ENCODE measurements at regions not wholly inside any gene's neighbourhood (a gene's known extent, or its start where the extent isn't known, plus 50 kb on each side); places are given as distances from the start of the nearest gene placed in this dataset.

DNA sequence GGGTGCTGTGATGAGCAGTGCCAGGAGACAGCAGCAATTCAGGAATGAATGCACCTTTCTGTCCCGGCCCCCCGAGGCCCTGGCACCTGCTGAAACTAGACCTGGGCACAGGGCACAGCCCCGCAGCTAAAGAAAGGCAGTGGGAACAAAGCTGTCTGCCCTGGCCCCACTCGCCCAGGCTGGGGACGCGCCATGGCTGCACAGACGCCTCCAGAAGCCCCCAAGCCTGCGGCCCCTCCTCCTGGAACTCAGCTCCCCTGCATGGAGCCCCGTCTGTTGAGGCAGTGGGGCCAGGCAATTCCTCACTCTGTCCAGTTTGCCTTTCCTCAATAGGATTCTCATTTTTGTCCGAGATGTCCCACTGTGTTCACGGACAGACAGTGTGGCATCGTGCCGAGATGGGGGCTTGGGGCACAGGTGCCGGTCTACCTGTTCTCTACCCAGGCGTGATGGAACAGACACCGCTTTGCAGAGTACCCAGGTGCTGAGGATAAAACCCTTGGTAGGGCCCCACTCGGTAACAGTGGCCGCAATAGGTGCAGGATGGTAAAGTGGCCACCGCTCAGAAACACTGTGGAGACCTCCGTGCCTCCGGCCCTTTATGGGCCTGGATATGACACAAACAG is 146.5 kb upstream of the SOX1 start:
- Histone ChIP-seq H2AK5ac (ENCODE audit: low read depth, low read length) (no peak overlapping the region), H4K5ac (ENCODE audit: insufficient read length, low read depth, low read length) (no peak overlapping the region), H2BK120ac (replicated peaks; ENCODE audit: low read depth, low read length) (no peak overlapping the region), H3K36me3 (ENCODE audit: control insufficient read depth in 2 of 4, insufficient read depth in 4 of 4, low read length in 3 of 4) (no peaks in the 10 kb centered on the region), H3K14ac (ENCODE audit: insufficient read length) (no peak overlapping the region), H3K79me2 (ENCODE audit: control insufficient read depth in 1 of 2, insufficient read depth in 2 of 2, low read length in 2 of 2) (no peaks in the 10 kb centered on the region), H3K23me2 (ENCODE audit: low read depth, low read length) (no peaks in the 10 kb centered on the region), H3K4me2 (ENCODE audit: insufficient read depth in 1 of 2, low read depth in 2 of 2, low read length in 2 of 2) (no peak overlapping the region), H3K4ac (replicated peaks; ENCODE audit: insufficient read length, low read depth, low read length) (peak overlapping the region; percentile 37), H3K79me1 (ENCODE audit: low read depth, low read length) (no peaks in the 10 kb centered on the region), H2AFZ (ENCODE audit: low read length) (no peak overlapping the region), H4K91ac (replicated peaks; ENCODE audit: insufficient read length, low read length) (no peak overlapping the region), H4K8ac (ENCODE audit: extremely low read depth, insufficient read depth, low read length) (no peak overlapping the region), H3K23ac (ENCODE audit: insufficient read length) (no peak overlapping the region), H4K20me1 (replicated peaks in 1 of 2; ENCODE audit: control insufficient read depth in 1 of 2, insufficient read depth in 2 of 2, low read length in 2 of 2) (no peaks in the 10 kb centered on the region), H2BK12ac (ENCODE audit: low read depth, low read length) (no peak overlapping the region), H3K9ac (replicated peaks in 1 of 4; ENCODE audit: extremely low read depth in 1 of 4, low read depth in 3 of 4, low read length in 3 of 4) (no peak overlapping the region), H3K4me1 (replicated peaks in 1 of 4; ENCODE audit: control insufficient read depth in 3 of 4, insufficient read depth in 4 of 4, low read length in 3 of 4) (peaks cover 0 to 6% (median 2%) of the 10 kb centered on the region in 4 experiments; a peak in 3 of 7 replicates), H3K27me3 (replicated peaks in 1 of 4; ENCODE audit: control insufficient read depth in 3 of 4, extremely low read depth in 1 of 4, insufficient read depth in 3 of 4, low read length in 3 of 4) (no peaks in the 10 kb centered on the region), H3K4me3 (ENCODE audit: extremely low read depth in 1 of 4, insufficient read depth in 2 of 4, low read depth in 3 of 4, low read length in 4 of 4) (no peak overlapping the region), H2BK5ac (ENCODE audit: low read depth, low read length) (no peak overlapping the region), H3K56ac (replicated peaks; ENCODE audit: insufficient read length, low read depth, low read length) (no peak overlapping the region), H3K18ac (ENCODE audit: extremely low read depth, low read length) (no peak overlapping the region), H3K9me3 (ENCODE audit: insufficient read depth in 2 of 2, low read depth in 1 of 2, low read length in 1 of 2) (no peaks in the 10 kb centered on the region), H2BK20ac (ENCODE audit: low read length) (no peak overlapping the region), H3K27ac (ENCODE audit: low read depth, low read length) (no peak overlapping the region), H2BK15ac (ENCODE audit: low read length) (no peak overlapping the region)
- POLR2A ChIA-PET (ENCODE audit: partially characterized antibody): no interaction called here
- WGBS, 2 experiments (ENCODE audit: extremely low coverage in 1 of 2, insufficient coverage in 1 of 2, insufficient read length in 1 of 2, insufficient replicate concordance in 2 of 2, low coverage in 1 of 2, low lambda C conversion rate in 2 of 2, missing lambda C conversion rate in 1 of 2): 87% methylated on average over 20 of the region's 21 CpGs; no CpG with 5 or more reads in 1 of the 2 experiments
- CTCF ChIA-PET (ENCODE audit: partially characterized antibody): interaction anchor here (1.3 kb wide), 1 partner anchor 14 kb away, joined by 3 read pairs; no protein-coding TSS in a partner anchor
- FAIRE-seq: no peak
- no peak for DNase-seq (ENCODE audit: low read depth in 1 of 2, low spot score in 2 of 2)
- TF ChIP-seq, protein P1, sequence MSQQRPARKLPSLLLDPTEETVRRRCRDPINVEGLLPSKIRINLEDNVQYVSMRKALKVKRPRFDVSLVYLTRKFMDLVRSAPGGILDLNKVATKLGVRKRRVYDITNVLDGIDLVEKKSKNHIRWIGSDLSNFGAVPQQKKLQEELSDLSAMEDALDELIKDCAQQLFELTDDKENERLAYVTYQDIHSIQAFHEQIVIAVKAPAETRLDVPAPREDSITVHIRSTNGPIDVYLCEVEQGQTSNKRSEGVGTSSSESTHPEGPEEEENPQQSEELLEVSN (IDR thresholded peaks at IDR 0.05): no peak
- TF ChIP-seq HDAC2 (IDR thresholded peaks at IDR 0.05; ENCODE audit: borderline replicate concordance in 1 of 2, low read depth in 2 of 2, low read length in 2 of 2) (no peak), BRCA1 (IDR thresholded peaks at IDR 0.05; ENCODE audit: low read depth, low read length) (no peak), TAF7 (optimal IDR thresholded peaks at IDR 0.05; ENCODE audit: borderline replicate concordance, low read depth, low read length) (no peak), ZNF274 (IDR thresholded peaks at IDR 0.05; ENCODE audit: borderline replicate concordance, extremely low read depth, low read length) (no peak), RAD21 (IDR thresholded peaks at IDR 0.05 in 1 of 2, conservative IDR thresholded peaks at IDR 0.05 in 1 of 2; ENCODE audit: low read depth in 2 of 2, low read length in 2 of 2) (no peak), CTBP2 (IDR thresholded peaks at IDR 0.05; ENCODE audit: borderline replicate concordance, insufficient read depth, insufficient read length, low read length) (no peak), SUZ12 (IDR thresholded peaks at IDR 0.05; ENCODE audit: low read length) (no peak)
